ENCODE measurements at regions not wholly inside any gene's neighbourhood (a gene's known extent, or its start where the extent isn't known, plus 50 kb on each side); places are given as distances from the start of the nearest gene placed in this dataset.

- TF ChIP-seq, protein P1, sequence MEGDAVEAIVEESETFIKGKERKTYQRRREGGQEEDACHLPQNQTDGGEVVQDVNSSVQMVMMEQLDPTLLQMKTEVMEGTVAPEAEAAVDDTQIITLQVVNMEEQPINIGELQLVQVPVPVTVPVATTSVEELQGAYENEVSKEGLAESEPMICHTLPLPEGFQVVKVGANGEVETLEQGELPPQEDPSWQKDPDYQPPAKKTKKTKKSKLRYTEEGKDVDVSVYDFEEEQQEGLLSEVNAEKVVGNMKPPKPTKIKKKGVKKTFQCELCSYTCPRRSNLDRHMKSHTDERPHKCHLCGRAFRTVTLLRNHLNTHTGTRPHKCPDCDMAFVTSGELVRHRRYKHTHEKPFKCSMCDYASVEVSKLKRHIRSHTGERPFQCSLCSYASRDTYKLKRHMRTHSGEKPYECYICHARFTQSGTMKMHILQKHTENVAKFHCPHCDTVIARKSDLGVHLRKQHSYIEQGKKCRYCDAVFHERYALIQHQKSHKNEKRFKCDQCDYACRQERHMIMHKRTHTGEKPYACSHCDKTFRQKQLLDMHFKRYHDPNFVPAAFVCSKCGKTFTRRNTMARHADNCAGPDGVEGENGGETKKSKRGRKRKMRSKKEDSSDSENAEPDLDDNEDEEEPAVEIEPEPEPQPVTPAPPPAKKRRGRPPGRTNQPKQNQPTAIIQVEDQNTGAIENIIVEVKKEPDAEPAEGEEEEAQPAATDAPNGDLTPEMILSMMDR (IDR thresholded peaks at IDR 0.05) = no peak
- TF ChIP-seq POLR2A (IDR thresholded peaks at IDR 0.05) = no peak
Observed at GRCh38 chr7:159200421-159200820, 55.8 kb upstream of the VIPR2 start.

Data from esophagus squamous epithelium (tissue), 4 donors.